ENCODE measurements at regions not wholly inside any gene's neighbourhood (a gene's known extent, or its start where the extent isn't known, plus 50 kb on each side); places are given as distances from the start of the nearest gene placed in this dataset.

GRCh38 chr2:42868874-42869273 lies 76.5 kb upstream of the HAAO start:
- TF ChIP-seq CTCF (IDR thresholded peaks at IDR 0.05; ENCODE audit: insufficient read depth, low read length): no peak
- no peak for TF ChIP-seq POLR2AphosphoS5 (IDR thresholded peaks at IDR 0.05; ENCODE audit: low read depth)
- TF ChIP-seq REST (IDR thresholded peaks at IDR 0.05; ENCODE audit: insufficient replicate concordance, low read depth): no peak
- TF ChIP-seq GABPA (IDR thresholded peaks at IDR 0.05; ENCODE audit: low read depth): no peak
- TF ChIP-seq SPI1 (IDR thresholded peaks at IDR 0.05; ENCODE audit: borderline replicate concordance, low read depth): no peak
